Ovary (tissue), 7 donors: ENCODE measurements at regions not wholly inside any gene's neighbourhood (a gene's known extent, or its start where the extent isn't known, plus 50 kb on each side); places are given as distances from the start of the nearest gene placed in this dataset.

ENCODE experiments used
- DNase-seq, 5 donors: peaks; one replicate each; pipeline ENCODE4 v3.0.0-alpha.2; 2019 to 2020
- H3K27ac ChIP-seq, 2 donors: fragments of 200-600 bp; one replicate each; pipeline versions ENCODE4 v1.5.1 to v1.8.0; 2019 to 2022
- H3K27me3 ChIP-seq: fragments of 200-600 bp; one replicate; pipeline ENCODE4 v1.8.0; 2022
- H3K36me3 ChIP-seq: fragments of 200-600 bp; sonication (generic); one replicate; pipeline ENCODE4 v1.5.1; 2019
- H3K4me1 ChIP-seq: one replicate; pipeline ENCODE4 v1.8.1; 2013; ENCODE audit warnings: mild to moderate bottlenecking, moderate library complexity; ENCODE audit not compliant: insufficient read depth
- H3K4me3 ChIP-seq: fragments of 200-600 bp; sonication (generic); one replicate; pipeline ENCODE4 v1.5.1; 2017
- H3K9me3 ChIP-seq, 2 donors: fragments of 200-600 bp in 1 of 2; sonication (generic) in 1 of 2; one replicate each; pipeline versions ENCODE4 v1.5.1 to v1.8.1; 2013 to 2019; ENCODE audit warnings: mild to moderate bottlenecking in 1 of 2, moderate library complexity in 1 of 2
- CTCF ChIP-seq, 3 donors: fragments of 450-650 bp in 2 of 3; fragments of 200-600 bp in 1 of 3; IDR thresholded peaks; one replicate each; pipeline versions ENCODE4 v1.5.1 to v1.8.0; 2016 to 2022; ENCODE audit warnings: antibody characterized with exemption in 3 of 3, mild to moderate bottlenecking in 1 of 3
- EP300 ChIP-seq: sonication (generic); formaldehyde crosslinking; IDR thresholded peaks from one replicate; pipeline ENCODE4 v1.6.1; 2017; ENCODE audit warnings: antibody characterized with exemption
- POLR2A ChIP-seq: fragments of 450-650 bp; IDR thresholded peaks from one replicate; pipeline ENCODE4 v1.6.1; 2017; ENCODE audit warnings: antibody characterized with exemption, mild to moderate bottlenecking, moderate library complexity
- WGBS, 3 donors: extraction: QIAGEN DNeasy Blood & Tissue Kit in 1 of 3; methylation state at CpG; one replicate each; pipeline versions ENCODE4 v1.1.5 to v1.1.7; 2013 to 2017; 5-methylcytosine and 5-hydroxymethylcytosine counted together
- intact Hi-C, 4 donors: fragments of 100-400 bp; cut with DNase I; formaldehyde crosslinking; loops; one replicate each; pipeline versions ENCODE4 v1.11.0 to v1.15.1; 2022 to 2023
- donor health status: DM: no; HTN: no; CAD: no; lungs with moderate emphysema.
- donor health status: DM: no; HTN: no; CAD: no.
- donor health status: Bipolar disorder and iron deficiency.
- donor health status: DM: no; HTN: no; CAD: no.
- donor health status: DM: yes; HTN: yes; CAD: no.

GRCh38 chr20:50386641-50386960 lies 123.6 kb upstream of the PTPN1 start:
- H3K9me3 ChIP-seq, result no peaks in the 10 kb centered on the region
- H3K27me3 ChIP-seq, result no peaks in the 10 kb centered on the region
- intact Hi-C loops, result loop anchor here in 2 of 4 donors (10.0 kb wide), 2 partner anchors 102 to 192 kb away; partner anchors contain the start of gene CEBPB (in 1 of the 2)
- DNase-seq, result no peak
- no peak overlapping the region for H3K27ac ChIP-seq
- WGBS, 3 donors, result 58 to 73% (median 65%) methylated on average over 6 of the region's 6 CpGs
- no peak for TF ChIP-seq EP300
- no peak for TF ChIP-seq POLR2A
- TF ChIP-seq CTCF (IDR thresholded peaks at IDR 0.05), result no peak
- no peaks in the 10 kb centered on the region for H3K36me3 ChIP-seq
- H3K4me3 ChIP-seq, result no peak overlapping the region
- no peaks in the 10 kb centered on the region for H3K4me1 ChIP-seq

GRCh38 chr20:50387218-50387995 lies 122.8 kb upstream of the PTPN1 start:
- DNase-seq, result no peak
- H3K4me1 ChIP-seq, result no peaks in the 10 kb centered on the region
- WGBS, 3 donors, result 79 to 87% (median 79%) methylated on average over 21 of the region's 21 CpGs
- no peak overlapping the region for H3K27ac ChIP-seq
- no peak overlapping the region for H3K4me3 ChIP-seq
- H3K27me3 ChIP-seq, result no peaks in the 10 kb centered on the region
- H3K36me3 ChIP-seq, result no peaks in the 10 kb centered on the region
- intact Hi-C loops, result loop anchor here in 2 of 4 donors (10.0 kb wide), 2 partner anchors 103 to 193 kb away; partner anchors contain the start of gene CEBPB (in 1 of the 2)
- H3K9me3 ChIP-seq, result no peaks in the 10 kb centered on the region
- TF ChIP-seq CTCF (IDR thresholded peaks at IDR 0.05) (no peak), EP300 (no peak)

DNA sequence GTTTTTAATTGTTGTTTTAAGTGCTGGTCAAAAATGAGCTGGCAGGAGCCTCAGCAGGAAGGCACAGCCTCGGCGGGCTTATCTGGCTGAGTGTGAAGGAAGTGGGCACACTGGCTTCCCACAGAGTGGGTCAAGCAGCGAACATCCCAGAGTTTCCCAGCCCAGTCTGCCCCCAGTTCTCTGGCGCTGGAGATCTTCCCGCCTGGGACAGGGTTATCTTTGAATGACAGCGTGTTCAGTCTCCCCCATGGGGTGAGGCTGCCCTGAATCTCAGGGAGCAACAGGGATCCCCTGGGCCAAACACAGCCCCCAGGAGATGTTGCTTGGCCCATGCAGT lies 122.2 kb upstream of the PTPN1 start:
- Histone ChIP-seq H3K9me3 (no peaks in the 10 kb centered on the region), H3K4me1 (no peaks in the 10 kb centered on the region), H3K4me3 (no peak overlapping the region), H3K36me3 (no peaks in the 10 kb centered on the region), H3K27ac (no peak overlapping the region), H3K27me3 (no peaks in the 10 kb centered on the region)
- DNase-seq, result no peak
- intact Hi-C loops, result loop anchor here in 2 of 4 donors (10.0 kb wide), 2 partner anchors 103 to 193 kb away; partner anchors contain the start of gene CEBPB (in 1 of the 2)
- WGBS, 3 donors, result 31 to 48% (median 42%) methylated on average over 6 of the region's 6 CpGs
- TF ChIP-seq CTCF (IDR thresholded peaks at IDR 0.05), result no peak
- TF ChIP-seq EP300, result no peak
- TF ChIP-seq POLR2A, result no peak

GRCh38 chr20:50388733-50389437 lies 121.3 kb upstream of the PTPN1 start:
- H3K4me3 ChIP-seq, result no peak overlapping the region
- DNase-seq, result no peak
- TF ChIP-seq CTCF (IDR thresholded peaks at IDR 0.05) (no peak), EP300 (no peak), POLR2A (no peak)
- intact Hi-C loops, result loop anchor here in 2 of 4 donors (10.0 kb wide), 2 partner anchors 104 to 194 kb away; partner anchors contain the start of gene CEBPB (in 1 of the 2)
- no peaks in the 10 kb centered on the region for H3K36me3 ChIP-seq
- no peaks in the 10 kb centered on the region for H3K9me3 ChIP-seq
- WGBS, 3 donors, result 79 to 83% (median 82%) methylated on average over 12 of the region's 12 CpGs
- H3K4me1 ChIP-seq, result no peaks in the 10 kb centered on the region
- H3K27ac ChIP-seq, result no peak overlapping the region
- no peaks in the 10 kb centered on the region for H3K27me3 ChIP-seq
